M059J (cell line): ENCODE measurements at regions not wholly inside any gene's neighbourhood (a gene's known extent, or its start where the extent isn't known, plus 50 kb on each side); places are given as distances from the start of the nearest gene placed in this dataset.

Experiments
- DNase-seq: peaks from one replicate; pipeline ENCODE4 v3.0.0-alpha.2; 2012; ENCODE audit warnings: low read depth

GRCh38 chr2:240374085-240374907, 61.2 kb upstream of the GPC1 start:
- DNase-seq: peak; percentile 87

- no peak for DNase-seq
These were observed 60.3 kb upstream of the GPC1 start for GRCh38 chr2:240375024-240375645.

DNA sequence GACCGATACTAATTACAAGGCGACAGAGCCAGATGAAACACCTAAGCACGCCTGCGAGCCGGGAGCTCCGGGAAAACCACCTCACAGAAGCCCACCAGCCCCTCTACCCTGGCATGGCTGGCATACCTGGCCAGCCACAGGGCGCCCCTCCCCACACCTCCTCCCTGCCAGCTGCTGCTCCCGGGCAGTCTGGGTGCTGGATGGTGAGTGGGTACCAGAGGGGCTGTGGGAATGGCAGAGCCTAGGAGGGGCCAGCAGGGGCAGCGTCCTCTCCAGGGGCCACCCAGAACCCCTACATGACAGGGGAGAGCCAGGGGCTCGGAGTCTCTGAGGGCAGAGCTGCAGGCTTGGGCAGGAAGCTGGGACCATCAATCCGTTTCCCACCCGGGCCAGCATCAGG, 58.7 kb upstream of the GPC1 start:
- no peak for DNase-seq

DNA sequence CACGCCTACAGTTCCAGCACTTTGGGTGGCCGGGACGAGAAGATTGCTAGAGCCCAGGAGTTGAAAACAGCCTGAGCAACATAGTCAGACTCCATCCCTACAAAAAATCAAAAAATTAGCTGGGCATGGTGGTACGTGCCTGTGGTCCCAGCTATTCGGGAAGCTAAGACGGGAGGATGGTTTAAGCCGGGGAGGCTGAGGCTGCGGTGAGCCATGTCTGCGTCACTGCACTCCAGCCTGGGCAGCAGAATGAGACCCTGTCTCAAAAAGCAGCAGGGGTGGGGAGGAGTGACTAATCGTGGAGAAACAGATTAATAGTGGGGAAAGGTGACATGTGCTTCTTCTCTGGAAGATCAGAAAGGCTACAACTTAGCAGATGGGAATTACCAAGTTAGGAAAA, 58.1 kb upstream of the GPC1 start:
- no peak for DNase-seq

- no peak for DNase-seq
These were observed 56.3 kb upstream of the GPC1 start for GRCh38 chr2:240379089-240379636.

- no peak for DNase-seq
These were observed 52.2 kb upstream of the GPC1 start for GRCh38 chr2:240383099-240383758.

DNA sequence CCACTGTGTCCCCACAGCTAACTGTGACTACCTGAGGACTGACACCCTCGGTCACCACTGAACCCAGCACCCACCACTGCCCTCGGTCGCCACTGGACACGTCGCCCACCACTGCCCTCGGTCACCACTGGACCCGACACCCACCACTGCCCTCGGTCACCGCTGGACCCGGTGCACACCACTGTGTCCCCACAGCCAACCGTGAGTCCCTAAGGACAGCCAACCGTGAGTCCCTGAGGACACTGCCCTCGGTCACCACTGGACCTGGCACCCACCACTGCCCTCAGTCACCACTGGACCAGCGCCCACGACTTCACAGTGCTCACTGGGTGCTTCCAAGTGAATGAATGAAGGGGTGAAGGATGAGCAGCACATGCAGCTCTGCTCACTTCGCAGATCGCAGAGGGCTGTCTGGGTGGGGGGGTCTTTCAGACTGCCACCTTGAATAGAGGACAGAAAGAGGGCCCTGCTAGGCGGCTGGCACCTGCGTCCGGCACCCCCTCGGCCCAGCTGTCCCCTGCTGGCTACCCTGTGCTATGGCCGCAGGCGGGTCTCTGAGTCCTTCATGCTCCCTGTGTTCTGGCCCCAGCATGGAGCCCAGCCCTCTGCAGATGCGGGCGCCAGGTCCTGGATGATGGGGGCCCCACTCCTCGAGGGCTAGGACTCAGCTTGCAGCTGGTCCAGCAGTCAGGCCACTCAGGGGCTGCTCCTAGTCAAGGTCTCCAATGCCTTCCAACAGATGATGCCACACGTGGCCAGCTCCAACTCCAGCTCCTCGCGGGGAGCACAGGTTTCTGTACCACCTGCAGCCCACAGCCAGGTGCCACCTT, 51.4 kb upstream of the GPC1 start:
- DNase-seq: no peak

- no peak for DNase-seq
These were observed 50.6 kb upstream of the GPC1 start for GRCh38 chr2:240384711-240385450.

DNA sequence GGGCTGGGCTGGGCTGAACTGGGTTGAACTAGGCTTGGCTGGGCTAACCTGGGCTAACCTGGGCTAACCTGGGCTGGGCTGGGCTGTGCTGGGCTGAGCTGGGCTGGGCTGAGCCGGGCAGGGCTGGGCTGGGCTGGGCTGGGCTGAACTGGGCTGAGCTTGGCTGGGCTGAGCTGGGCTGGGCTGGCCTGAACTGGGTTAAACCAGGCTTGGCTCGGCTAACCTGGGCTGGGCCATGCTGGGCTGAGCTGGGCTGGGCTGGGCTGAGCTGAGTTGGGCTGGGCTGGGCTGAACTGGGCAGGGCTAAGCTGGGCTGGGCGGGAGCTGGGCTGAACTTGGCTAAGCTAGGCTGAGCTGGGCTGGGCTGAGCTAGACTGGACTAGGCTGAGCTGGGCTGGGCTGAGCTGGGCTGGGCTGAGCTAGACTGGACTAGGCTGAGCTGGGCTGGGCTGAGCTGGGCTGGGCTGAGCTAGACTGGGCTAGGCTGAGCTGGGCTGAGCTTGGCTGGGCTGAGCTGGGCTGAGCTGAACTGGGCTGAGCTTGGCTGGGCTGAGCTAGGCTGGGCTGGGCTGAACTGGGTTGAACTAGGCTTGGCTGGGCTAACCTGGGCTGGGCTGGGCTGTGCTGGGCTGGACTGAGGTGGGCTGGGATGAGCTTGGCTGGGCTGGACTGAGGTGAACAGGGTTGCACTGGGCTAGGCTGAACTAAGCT, 49.9 kb upstream of the GPC1 start:
- peak; percentile 12 for DNase-seq
